ENCODE measurements at regions not wholly inside any gene's neighbourhood (a gene's known extent, or its start where the extent isn't known, plus 50 kb on each side); places are given as distances from the start of the nearest gene placed in this dataset.

DNA sequence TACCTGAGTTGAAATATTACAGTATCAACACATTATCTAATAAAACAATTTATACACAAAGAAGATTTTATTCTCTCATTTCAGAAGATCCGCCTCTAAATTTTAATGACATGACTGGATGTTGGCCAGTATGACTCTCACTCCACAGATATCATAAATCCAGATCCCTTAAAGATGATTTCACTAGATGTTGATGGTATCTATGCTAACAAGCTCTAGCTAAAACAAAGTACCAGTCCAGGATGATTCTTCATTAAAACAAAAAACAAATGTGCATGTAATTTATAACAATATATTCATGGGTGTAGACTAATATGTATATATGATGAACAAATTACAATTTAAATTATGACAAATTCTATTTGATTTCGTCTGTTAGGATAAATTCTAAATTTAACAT lies 708.4 kb downstream of the SATB2 start:
- POLR2A ChIA-PET (ENCODE audit: low non-redundant PET): no interaction called here

DNA sequence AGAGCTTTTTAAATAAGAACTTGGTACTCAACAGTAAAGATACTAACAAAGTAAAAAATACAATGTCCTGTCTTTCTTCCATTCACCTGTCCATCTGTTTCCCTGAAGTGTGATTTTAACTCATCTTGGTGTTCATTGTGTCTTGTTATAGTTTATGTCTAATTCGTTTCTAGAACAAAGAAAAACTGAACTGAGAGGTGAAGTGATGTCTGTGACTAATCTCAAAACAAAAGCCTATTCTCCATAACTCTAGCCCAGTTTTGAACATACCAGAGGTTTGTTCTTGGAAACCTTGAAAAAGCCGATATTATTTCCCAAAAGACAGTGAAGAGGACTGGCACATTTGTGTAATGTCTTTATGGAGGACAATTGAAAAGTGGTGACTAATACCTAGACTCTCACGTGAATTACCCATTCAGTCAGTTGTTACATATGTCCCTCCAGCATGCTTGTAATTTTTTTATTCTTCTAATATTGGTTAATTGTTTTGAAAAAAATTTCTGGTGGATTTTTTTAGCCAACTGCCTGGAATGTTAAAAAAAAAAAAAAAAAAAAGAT lies 725.8 kb downstream of the SATB2 start:
- TF ChIP-seq CTCF (conservative IDR thresholded peaks at IDR 0.05; ENCODE audit: low read depth): no peak
- ChIA-PET CTCF (no interaction called here), POLR2A (ENCODE audit: low non-redundant PET) (no interaction called here)

More for the DNA sequence above, 708.4 kb downstream of the SATB2 start:
- TF ChIP-seq CTCF (conservative IDR thresholded peaks at IDR 0.05; ENCODE audit: low read depth): no peak
- CTCF ChIA-PET: no interaction called here
- no peak for DNase-seq (ENCODE audit: low spot score)
- H3K27ac ChIP-seq: no peak overlapping the region

GRCh38 chr2:198720266-198720665 lies 737.5 kb downstream of the SATB2 start:
- ChIA-PET CTCF (no interaction called here), POLR2A (ENCODE audit: low non-redundant PET) (interaction anchor here (0.6 kb wide), 1 partner anchor 220 kb away, joined by 3 read pairs; no protein-coding TSS in a partner anchor)
- TF ChIP-seq CTCF (conservative IDR thresholded peaks at IDR 0.05; ENCODE audit: low read depth): no peak
- no peak overlapping the region for H3K27ac ChIP-seq
- no peak for DNase-seq (ENCODE audit: low spot score)

More for the DNA sequence above, 725.8 kb downstream of the SATB2 start:
- DNase-seq (ENCODE audit: low spot score): no peak
- H3K27ac ChIP-seq: no peak overlapping the region

DNA sequence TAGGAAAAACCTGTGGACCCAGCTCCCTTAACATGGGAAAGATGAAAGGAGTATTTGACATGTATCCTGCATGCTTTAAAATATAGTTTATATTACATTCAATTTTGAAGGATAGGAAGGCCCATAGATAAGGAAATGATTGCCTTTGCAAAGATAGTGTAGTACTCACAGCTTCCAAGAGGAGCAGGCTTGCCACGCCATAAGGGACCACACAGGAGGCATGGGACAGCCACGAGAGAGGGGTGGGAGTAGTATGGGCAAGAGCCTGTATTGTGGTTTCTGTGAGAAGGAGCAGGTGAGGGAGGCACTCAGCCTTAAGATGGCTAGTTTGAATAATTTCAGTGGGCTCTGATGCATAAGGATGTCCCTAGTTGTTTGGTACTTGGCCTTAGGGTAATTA lies 740.3 kb downstream of the SATB2 start:
- no peak overlapping the region for H3K27ac ChIP-seq
- ChIA-PET CTCF (interaction anchor here (0.7 kb wide), 1 partner anchor 12 kb away, joined by 3 read pairs; no protein-coding TSS in a partner anchor), POLR2A (ENCODE audit: low non-redundant PET) (no interaction called here)
- no peak for DNase-seq (ENCODE audit: low spot score)
- no peak for TF ChIP-seq CTCF (conservative IDR thresholded peaks at IDR 0.05; ENCODE audit: low read depth)

- CTCF ChIA-PET: interaction anchor here (0.7 kb wide), 1 partner anchor 197 kb away, joined by 4 read pairs; no protein-coding TSS in a partner anchor
Measured at GRCh38 chr2:198715302-198715835, 742.4 kb downstream of the SATB2 start.

GRCh38 chr2:198712485-198712884 lies 745.3 kb downstream of the SATB2 start:
- POLR2A ChIA-PET (ENCODE audit: low non-redundant PET): no interaction called here
- TF ChIP-seq CTCF (conservative IDR thresholded peaks at IDR 0.05; ENCODE audit: low read depth): no peak
- no peak for DNase-seq (ENCODE audit: low spot score)
- no peak overlapping the region for H3K27ac ChIP-seq
- CTCF ChIA-PET: no interaction called here

More at GRCh38 chr2:198715302-198715835, 742.4 kb downstream of the SATB2 start:
- no peak for DNase-seq (ENCODE audit: low spot score)
- H3K27ac ChIP-seq: no peak overlapping the region
- POLR2A ChIA-PET (ENCODE audit: low non-redundant PET): no interaction called here
- no peak for TF ChIP-seq CTCF (conservative IDR thresholded peaks at IDR 0.05; ENCODE audit: low read depth)

Measured in RWPE1 (cell line).